ENCODE measurements at regions not wholly inside any gene's neighbourhood (a gene's known extent, or its start where the extent isn't known, plus 50 kb on each side); places are given as distances from the start of the nearest gene placed in this dataset.

- H3K36me3 ChIP-seq (replicated peaks; ENCODE audit: insufficient read depth, low read length), result no peaks in the 10 kb centered on the region
- DNase-seq, result no peak
- H3K4me3 ChIP-seq (ENCODE audit: low read length), result no peak overlapping the region
- no peaks in the 10 kb centered on the region for H3K27me3 ChIP-seq (replicated peaks; ENCODE audit: insufficient read depth, low read length)
- H3K79me2 ChIP-seq (ENCODE audit: low read length), result no peaks in the 10 kb centered on the region
- no peak overlapping the region for H3K4me2 ChIP-seq (ENCODE audit: low read depth, low read length)
- no peak overlapping the region for H3K9ac ChIP-seq (ENCODE audit: low read length)
- H3K27ac ChIP-seq (ENCODE audit: low read length), result no peak overlapping the region
- no peak overlapping the region for H2AFZ ChIP-seq (ENCODE audit: low read length)
- H3K4me1 ChIP-seq (ENCODE audit: low read length), result no peaks in the 10 kb centered on the region
- no peaks in the 10 kb centered on the region for H3K9me3 ChIP-seq (replicated peaks; ENCODE audit: insufficient read depth, low read length)
- H3K9me2 ChIP-seq (replicated peaks; ENCODE audit: insufficient read depth, low read length), result no peaks in the 10 kb centered on the region
- TF ChIP-seq EZH2phosphoT487 (IDR thresholded peaks at IDR 0.05; ENCODE audit: low read length) (no peak), EZH2 (optimal IDR thresholded peaks at IDR 0.05; ENCODE audit: low read depth, low read length) (no peak), CTCF (IDR thresholded peaks at IDR 0.05; ENCODE audit: low read length) (no peak)
- H4K20me1 ChIP-seq (ENCODE audit: insufficient read depth, low read length), result no peaks in the 10 kb centered on the region
- no peaks in the 10 kb centered on the region for H3F3A ChIP-seq (ENCODE audit: insufficient read depth, low read length)
Measured at GRCh38 chr9:92187390-92187789, 72.2 kb upstream of the SPTLC1 start.

GRCh38 chr9:92186631-92187030 is 71.4 kb upstream of the SPTLC1 start:
- no peaks in the 10 kb centered on the region for H3K4me1 ChIP-seq (ENCODE audit: low read length)
- H3K79me2 ChIP-seq (ENCODE audit: low read length), result no peaks in the 10 kb centered on the region
- no peak for TF ChIP-seq EZH2 (optimal IDR thresholded peaks at IDR 0.05; ENCODE audit: low read depth, low read length)
- TF ChIP-seq CTCF (IDR thresholded peaks at IDR 0.05; ENCODE audit: low read length), result no peak
- no peak for TF ChIP-seq EZH2phosphoT487 (IDR thresholded peaks at IDR 0.05; ENCODE audit: low read length)
- H3K4me2 ChIP-seq (ENCODE audit: low read depth, low read length), result no peak overlapping the region
- H3K9me2 ChIP-seq (replicated peaks; ENCODE audit: insufficient read depth, low read length), result no peaks in the 10 kb centered on the region
- H4K20me1 ChIP-seq (ENCODE audit: insufficient read depth, low read length), result no peaks in the 10 kb centered on the region
- DNase-seq, result no peak
- H3F3A ChIP-seq (ENCODE audit: insufficient read depth, low read length), result no peaks in the 10 kb centered on the region
- no peak overlapping the region for H3K4me3 ChIP-seq (ENCODE audit: low read length)
- H3K27me3 ChIP-seq (replicated peaks; ENCODE audit: insufficient read depth, low read length), result no peaks in the 10 kb centered on the region
- no peak overlapping the region for H3K27ac ChIP-seq (ENCODE audit: low read length)
- H3K9ac ChIP-seq (ENCODE audit: low read length), result no peak overlapping the region
- 0 out of 2 replicates have a peak overlapping the region, but pooled peaks have one; percentile 15 for H2AFZ ChIP-seq (ENCODE audit: low read length)
- H3K36me3 ChIP-seq (replicated peaks; ENCODE audit: insufficient read depth, low read length), result no peaks in the 10 kb centered on the region
- H3K9me3 ChIP-seq (replicated peaks; ENCODE audit: insufficient read depth, low read length), result no peaks in the 10 kb centered on the region

- no peak overlapping the region for H3K4me2 ChIP-seq (ENCODE audit: low read depth, low read length)
- no peaks in the 10 kb centered on the region for H3K9me3 ChIP-seq (replicated peaks; ENCODE audit: insufficient read depth, low read length)
- H3K4me3 ChIP-seq (ENCODE audit: low read length), result no peak overlapping the region
- no peaks in the 10 kb centered on the region for H3K9me2 ChIP-seq (replicated peaks; ENCODE audit: insufficient read depth, low read length)
- TF ChIP-seq CTCF (IDR thresholded peaks at IDR 0.05; ENCODE audit: low read length), result no peak
- no peak for TF ChIP-seq EZH2 (optimal IDR thresholded peaks at IDR 0.05; ENCODE audit: low read depth, low read length)
- TF ChIP-seq EZH2phosphoT487 (IDR thresholded peaks at IDR 0.05; ENCODE audit: low read length), result no peak
- H4K20me1 ChIP-seq (ENCODE audit: insufficient read depth, low read length), result no peaks in the 10 kb centered on the region
- H3F3A ChIP-seq (ENCODE audit: insufficient read depth, low read length), result no peaks in the 10 kb centered on the region
- H3K27ac ChIP-seq (ENCODE audit: low read length), result no peak overlapping the region
- no peaks in the 10 kb centered on the region for H3K79me2 ChIP-seq (ENCODE audit: low read length)
- no peak overlapping the region for H2AFZ ChIP-seq (ENCODE audit: low read length)
- DNase-seq, result no peak
- H3K9ac ChIP-seq (ENCODE audit: low read length), result no peak overlapping the region
- no peaks in the 10 kb centered on the region for H3K27me3 ChIP-seq (replicated peaks; ENCODE audit: insufficient read depth, low read length)
- no peaks in the 10 kb centered on the region for H3K36me3 ChIP-seq (replicated peaks; ENCODE audit: insufficient read depth, low read length)
- H3K4me1 ChIP-seq (ENCODE audit: low read length), result no peaks in the 10 kb centered on the region
Measured at GRCh38 chr9:92185681-92186080, 70.5 kb upstream of the SPTLC1 start.
